ENCODE measurements at regions not wholly inside any gene's neighbourhood (a gene's known extent, or its start where the extent isn't known, plus 50 kb on each side); places are given as distances from the start of the nearest gene placed in this dataset.

DNA sequence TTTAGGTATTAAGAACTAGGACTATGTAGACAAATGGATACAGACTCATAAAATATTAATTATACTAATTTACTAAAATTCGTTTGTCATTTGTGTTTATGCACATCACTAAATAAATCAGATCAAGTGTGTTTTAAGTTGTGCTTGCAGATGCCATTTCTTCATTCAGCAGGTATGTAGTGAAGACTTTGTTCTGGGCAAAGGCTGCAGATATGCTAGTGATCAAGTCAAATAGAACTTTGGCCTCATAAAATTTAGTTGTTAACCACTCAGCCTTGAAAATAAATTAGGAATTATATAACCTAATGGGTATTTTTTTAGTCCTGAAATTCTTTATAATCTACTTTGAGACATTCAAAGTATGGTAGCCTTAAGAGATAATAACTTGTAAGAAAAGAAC lies 80.4 kb upstream of the TRPC4 start:
- H3K4me3 Mint-ChIP-seq = no peak overlapping the region
- H3K27me3 Mint-ChIP-seq = no peaks in the 10 kb centered on the region
- no peak overlapping the region for H3K27ac Mint-ChIP-seq
- DNase-seq (no peak), ATAC-seq (no peak)
- no peaks in the 10 kb centered on the region for H3K4me1 Mint-ChIP-seq
- peaks cover 8% of the 10 kb centered on the region for H3K9me3 Mint-ChIP-seq
- no peaks in the 10 kb centered on the region for H3K36me3 Mint-ChIP-seq (ENCODE audit: low read depth)

DNA sequence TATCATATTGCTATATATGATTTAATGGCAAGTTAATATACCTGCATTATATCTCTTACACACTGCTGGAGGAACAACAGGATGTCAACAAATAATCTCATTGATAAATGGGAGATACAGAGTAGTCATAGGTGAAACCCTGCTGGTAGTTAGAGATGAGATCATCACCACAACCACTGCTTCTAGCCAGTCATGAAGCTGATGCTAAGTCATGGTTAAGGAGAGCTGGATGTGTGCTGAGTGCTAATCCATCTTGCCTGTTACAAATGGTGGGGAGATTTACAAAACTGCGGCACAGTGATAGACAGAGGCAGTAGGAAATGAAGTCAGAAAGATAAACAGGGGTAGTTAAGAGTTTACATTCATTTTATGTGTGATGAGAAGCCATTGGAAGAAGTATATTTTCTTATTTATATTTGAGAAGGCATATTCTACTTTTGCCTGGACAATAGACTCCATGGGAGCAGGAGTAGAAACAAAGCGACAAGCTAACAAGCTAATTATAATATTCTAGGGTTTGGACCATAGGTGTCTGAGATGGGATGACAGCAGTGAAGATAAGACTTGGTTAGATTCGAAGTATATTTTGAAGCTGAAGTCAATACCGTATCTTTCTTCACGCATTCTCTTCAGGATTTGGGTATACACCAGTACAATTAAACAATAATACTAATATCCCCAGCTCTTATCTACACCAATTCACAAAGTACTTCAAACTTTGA lies 78.0 kb upstream of the TRPC4 start:
- Mint-ChIP-seq H3K4me1 (no peaks in the 10 kb centered on the region), H3K27me3 (no peaks in the 10 kb centered on the region), H3K4me3 (no peak overlapping the region), H3K9me3 (peaks cover 7% of the 10 kb centered on the region), H3K36me3 (ENCODE audit: low read depth) (no peaks in the 10 kb centered on the region), H3K27ac (no peak overlapping the region)
- DNase-seq = no peak
- no peak for ATAC-seq

DNA sequence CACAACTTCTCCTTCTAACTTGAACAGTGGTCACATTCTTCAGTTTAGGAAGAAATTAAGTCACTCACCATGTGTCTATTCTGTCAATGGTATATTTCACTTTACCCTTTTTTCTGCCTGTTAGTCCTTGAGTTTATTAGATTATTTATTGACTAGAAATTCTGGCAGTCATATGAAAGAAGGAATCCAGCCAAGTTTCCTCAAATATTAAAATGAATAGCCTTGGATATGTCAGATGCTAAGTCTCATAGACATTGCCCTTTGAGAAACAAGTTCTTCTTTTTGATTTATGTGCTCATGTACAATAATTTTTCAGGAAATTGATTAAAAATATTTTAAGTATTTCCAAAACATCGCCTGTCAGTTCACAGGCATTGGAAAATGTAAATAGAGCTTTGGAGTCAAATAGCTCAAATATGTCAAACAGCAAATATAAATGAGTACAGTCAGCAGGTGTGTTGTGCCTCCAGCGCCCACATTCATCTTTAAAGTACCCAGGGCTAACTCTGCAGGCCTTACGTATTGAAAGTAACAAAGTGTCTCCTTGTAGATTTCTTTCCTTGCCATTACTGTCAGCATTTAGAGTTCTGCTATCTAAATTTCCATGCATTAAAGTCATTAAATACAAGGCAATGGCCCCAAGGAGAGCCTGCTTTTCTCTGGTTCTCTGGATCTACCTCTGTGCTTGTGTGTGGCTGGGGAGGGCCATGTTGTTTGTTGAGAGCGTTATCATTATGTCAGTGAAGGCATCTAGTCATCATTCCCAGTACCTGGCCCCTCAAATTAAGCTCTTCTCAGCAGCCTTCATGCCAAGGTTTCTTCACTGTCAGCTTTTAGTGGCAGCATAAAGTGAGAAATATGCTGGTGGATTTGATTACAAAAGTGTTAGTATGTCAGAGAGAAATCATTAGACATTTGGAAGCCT lies 76.3 kb upstream of the TRPC4 start:
- no peaks in the 10 kb centered on the region for H3K36me3 Mint-ChIP-seq (ENCODE audit: low read depth)
- no peak overlapping the region for H3K27ac Mint-ChIP-seq
- H3K27me3 Mint-ChIP-seq = no peaks in the 10 kb centered on the region
- peaks cover 7% of the 10 kb centered on the region for H3K9me3 Mint-ChIP-seq
- no peaks in the 10 kb centered on the region for H3K4me1 Mint-ChIP-seq
- H3K4me3 Mint-ChIP-seq = no peak overlapping the region
- no peak for ATAC-seq
- DNase-seq = no peak

DNA sequence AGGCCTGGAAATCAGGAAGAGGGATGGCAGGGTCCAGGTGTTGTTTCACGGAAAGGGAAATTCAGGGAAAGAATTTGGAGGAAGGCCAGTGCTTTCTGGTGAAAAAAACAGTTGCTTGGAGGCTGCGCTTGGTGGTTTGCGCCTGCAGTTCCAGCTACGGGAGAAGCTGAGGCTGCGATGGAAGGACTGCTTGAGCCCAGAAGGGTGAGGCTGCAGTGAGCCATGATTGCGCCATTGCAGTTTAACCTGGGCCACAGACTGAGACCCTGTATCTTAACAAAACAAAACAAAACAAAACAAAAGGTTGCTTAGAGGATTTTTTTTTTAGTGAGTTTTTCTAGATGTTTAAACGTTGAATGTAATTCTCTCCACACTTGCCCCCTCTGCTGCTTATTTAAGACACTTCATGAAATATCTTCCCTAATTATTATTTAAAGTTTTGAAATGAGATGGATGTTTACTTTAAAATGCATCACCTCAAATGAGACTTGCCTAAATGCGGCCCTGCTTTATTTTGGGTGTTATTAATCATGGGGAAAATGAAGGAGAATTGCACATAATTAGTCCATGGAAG lies 75.4 kb upstream of the TRPC4 start:
- ATAC-seq (no peak), DNase-seq (no peak)
- Mint-ChIP-seq H3K27me3 (no peaks in the 10 kb centered on the region), H3K36me3 (ENCODE audit: low read depth) (no peaks in the 10 kb centered on the region), H3K4me3 (no peak overlapping the region), H3K4me1 (no peaks in the 10 kb centered on the region), H3K27ac (no peak overlapping the region), H3K9me3 (peaks cover 7% of the 10 kb centered on the region)

DNA sequence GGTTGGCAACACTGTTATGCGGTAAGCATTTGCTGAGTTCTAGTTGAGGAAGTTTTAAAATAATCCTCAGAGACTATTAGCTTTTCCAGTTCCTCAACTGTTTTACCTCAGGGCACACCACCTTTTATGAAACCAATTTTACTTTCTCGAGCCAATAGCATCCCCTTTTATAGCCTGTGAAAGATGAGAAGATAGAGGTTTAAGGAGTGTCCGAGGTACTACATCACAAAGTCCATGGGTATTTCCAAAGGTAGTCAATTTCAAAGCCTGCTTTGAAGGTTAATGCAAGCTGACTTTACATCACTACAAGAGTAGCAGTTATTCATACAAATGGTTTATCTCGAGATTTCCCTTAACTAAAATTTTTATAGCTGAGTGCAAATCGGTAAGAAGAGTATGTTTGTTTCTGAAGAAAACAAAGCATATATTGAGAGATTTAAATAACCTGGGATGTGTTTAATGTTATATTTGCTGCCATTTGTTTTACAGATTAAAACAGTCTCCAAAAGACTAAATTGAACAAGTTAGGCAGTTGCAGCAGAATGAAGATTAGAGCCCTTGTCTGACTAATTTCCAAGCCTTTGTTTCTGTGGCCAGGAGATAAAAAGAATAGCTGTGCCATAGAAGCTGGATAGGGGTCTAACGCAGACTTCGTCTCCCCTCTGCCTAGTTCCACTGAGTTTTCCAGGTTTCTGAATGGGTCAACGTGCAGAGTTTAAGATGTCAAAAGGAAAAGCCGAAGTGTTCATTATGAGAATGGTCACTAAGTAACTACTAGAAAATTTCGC lies 74.7 kb upstream of the TRPC4 start:
- Mint-ChIP-seq H3K4me3 (no peak overlapping the region), H3K27me3 (no peaks in the 10 kb centered on the region), H3K9me3 (peaks cover 5% of the 10 kb centered on the region), H3K4me1 (no peaks in the 10 kb centered on the region), H3K27ac (no peak overlapping the region), H3K36me3 (ENCODE audit: low read depth) (no peaks in the 10 kb centered on the region)
- ATAC-seq (no peak), DNase-seq (no peak)

DNA sequence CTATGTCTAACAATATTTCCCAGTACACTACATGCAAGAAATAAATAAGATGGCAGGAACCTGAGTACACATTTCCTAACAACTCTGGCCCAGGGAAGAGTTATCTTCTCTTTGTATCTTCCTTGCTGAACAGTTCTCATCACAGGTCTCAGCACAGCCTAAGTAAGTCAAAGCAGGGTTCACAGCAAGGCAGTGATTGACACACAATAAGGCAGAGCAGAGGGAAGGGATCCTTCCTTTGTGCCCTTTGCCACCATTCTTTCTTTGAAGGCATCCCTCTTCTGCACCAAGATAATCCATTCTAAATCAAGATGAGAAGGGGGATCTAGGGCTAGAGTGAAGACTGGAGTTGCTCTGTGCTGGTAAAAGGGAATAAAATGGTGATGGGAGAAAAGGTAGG lies 73.4 kb upstream of the TRPC4 start:
- Mint-ChIP-seq H3K36me3 (ENCODE audit: low read depth) (no peaks in the 10 kb centered on the region), H3K27me3 (no peaks in the 10 kb centered on the region), H3K4me1 (no peaks in the 10 kb centered on the region), H3K4me3 (no peak overlapping the region), H3K27ac (no peak overlapping the region), H3K9me3 (peaks cover 4% of the 10 kb centered on the region)
- DNase-seq = no peak
- no peak for ATAC-seq

DNA sequence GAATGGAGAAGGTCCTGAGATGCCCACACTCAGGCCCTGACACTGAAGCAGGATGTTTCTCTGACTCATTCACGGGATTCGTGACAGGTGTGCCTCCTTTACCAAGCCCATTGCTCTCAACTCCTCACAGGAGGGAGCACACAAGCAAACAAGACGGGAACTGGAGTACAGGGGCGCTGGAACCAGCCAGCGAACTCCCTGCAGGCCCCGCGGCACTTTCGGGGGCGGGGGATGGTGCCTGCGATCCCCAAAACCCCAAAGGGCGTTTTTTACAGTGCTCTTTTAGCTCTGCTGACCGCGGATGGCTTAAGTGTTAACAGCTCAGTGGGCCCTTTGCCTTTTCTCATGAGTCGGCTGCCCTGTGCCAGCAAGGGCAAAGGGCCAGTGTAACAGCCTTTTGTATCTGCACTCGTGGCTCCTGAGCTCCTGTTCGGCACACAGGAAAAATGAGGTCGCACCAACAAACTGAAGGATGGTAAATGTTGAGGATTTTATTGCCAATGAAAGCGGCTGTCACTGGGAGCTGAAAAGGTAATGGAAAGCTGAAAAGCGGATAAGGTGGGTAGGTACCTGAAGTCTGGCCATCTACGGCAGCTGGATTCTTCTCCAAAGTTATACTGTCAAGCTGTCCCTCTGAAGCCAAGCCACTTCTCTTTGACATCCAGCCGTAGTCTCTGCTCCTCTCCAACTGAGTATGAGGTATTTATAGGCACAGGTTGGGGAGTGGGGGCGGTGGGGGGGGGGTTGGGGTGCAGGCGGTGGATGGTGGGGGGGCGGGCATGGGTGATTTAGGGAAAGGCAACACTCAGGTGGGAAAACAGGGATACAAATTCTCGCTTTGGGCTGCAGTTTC lies 65.0 kb upstream of the TRPC4 start:
- no peak overlapping the region for H3K4me3 Mint-ChIP-seq
- H3K4me1 Mint-ChIP-seq = no peaks in the 10 kb centered on the region
- H3K36me3 Mint-ChIP-seq (ENCODE audit: low read depth) = no peaks in the 10 kb centered on the region
- no peak overlapping the region for H3K27ac Mint-ChIP-seq
- no peaks in the 10 kb centered on the region for H3K27me3 Mint-ChIP-seq
- ATAC-seq (no peak), DNase-seq (no peak)
- H3K9me3 Mint-ChIP-seq = no peaks in the 10 kb centered on the region

DNA sequence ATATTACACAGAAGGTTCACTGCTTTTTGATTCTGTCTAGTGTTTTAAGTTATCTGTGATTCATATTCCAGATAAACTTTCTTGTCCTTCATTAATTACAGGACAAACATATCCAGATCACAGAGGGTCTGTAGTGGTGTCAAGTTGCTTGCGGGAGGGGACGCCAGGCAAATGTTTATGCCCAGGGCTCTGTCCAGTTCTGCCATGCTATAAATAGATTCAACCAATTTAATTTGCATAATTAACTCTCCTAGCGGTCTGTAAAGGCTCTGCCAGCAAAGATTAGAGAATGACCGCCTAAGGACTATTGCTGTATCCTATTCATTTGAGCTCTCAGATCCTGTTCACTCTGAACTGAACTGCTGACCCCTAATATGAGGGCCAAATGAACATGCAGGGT lies 59.7 kb upstream of the TRPC4 start:
- H3K27ac Mint-ChIP-seq = no peak overlapping the region
- no peaks in the 10 kb centered on the region for H3K27me3 Mint-ChIP-seq
- H3K9me3 Mint-ChIP-seq = no peaks in the 10 kb centered on the region
- no peak overlapping the region for H3K4me3 Mint-ChIP-seq
- no peaks in the 10 kb centered on the region for H3K4me1 Mint-ChIP-seq
- no peaks in the 10 kb centered on the region for H3K36me3 Mint-ChIP-seq (ENCODE audit: low read depth)
- ATAC-seq (no peak), DNase-seq (no peak)

DNA sequence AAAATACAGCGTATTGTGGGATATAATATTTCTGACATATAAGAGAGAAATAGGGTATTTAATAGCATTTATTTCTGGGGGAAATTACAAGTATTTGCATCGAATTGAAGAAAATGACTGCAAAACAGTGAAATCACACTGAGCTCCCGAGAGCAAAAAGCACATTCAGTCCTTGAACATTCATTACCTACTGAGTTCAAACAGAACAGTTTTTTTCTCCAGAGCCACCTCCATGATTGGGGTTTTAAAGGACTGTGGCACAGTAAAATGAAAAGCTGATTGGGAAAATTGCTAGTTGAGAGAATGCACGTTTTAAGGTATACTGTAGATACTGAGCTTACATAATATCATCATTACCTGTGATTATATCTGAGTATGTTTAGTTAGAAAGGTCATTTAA lies 58.0 kb upstream of the TRPC4 start:
- H3K36me3 Mint-ChIP-seq (ENCODE audit: low read depth) = no peaks in the 10 kb centered on the region
- no peak overlapping the region for H3K27ac Mint-ChIP-seq
- ATAC-seq (no peak), DNase-seq (no peak)
- H3K27me3 Mint-ChIP-seq = no peaks in the 10 kb centered on the region
- H3K9me3 Mint-ChIP-seq = no peaks in the 10 kb centered on the region
- no peaks in the 10 kb centered on the region for H3K4me1 Mint-ChIP-seq
- no peak overlapping the region for H3K4me3 Mint-ChIP-seq

DNA sequence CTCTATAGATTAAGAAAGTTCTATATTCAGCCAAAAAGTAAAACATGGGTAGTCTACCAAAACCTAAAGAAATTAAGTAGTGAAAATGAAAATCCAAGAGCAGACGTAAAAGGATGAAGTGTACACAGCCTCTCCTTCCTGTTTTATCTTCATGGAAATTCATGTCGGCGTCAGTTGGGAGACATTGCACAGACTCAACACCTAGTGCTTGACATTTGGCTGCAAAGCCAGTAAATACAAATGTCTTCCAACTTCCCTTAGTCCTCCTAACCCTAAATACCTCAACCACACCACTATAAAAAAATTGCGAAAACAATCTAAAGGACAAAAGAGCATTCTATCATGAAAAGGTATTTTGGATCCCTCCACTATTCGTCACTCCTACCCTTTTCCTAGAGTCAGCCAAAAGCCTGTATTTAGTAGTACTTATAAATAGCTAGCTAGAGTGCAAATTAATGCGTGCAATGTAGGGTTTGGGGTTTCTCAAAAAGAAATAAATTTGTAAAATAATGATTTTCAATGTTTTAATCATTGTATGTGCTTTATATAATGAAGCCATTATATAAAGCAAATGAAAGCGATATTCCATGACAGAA lies 56.4 kb upstream of the TRPC4 start:
- Mint-ChIP-seq H3K9me3 (no peaks in the 10 kb centered on the region), H3K4me3 (no peak overlapping the region), H3K4me1 (no peaks in the 10 kb centered on the region), H3K27ac (no peak overlapping the region), H3K36me3 (ENCODE audit: low read depth) (no peaks in the 10 kb centered on the region), H3K27me3 (no peaks in the 10 kb centered on the region)
- DNase-seq (no peak), ATAC-seq (no peak)

DNA sequence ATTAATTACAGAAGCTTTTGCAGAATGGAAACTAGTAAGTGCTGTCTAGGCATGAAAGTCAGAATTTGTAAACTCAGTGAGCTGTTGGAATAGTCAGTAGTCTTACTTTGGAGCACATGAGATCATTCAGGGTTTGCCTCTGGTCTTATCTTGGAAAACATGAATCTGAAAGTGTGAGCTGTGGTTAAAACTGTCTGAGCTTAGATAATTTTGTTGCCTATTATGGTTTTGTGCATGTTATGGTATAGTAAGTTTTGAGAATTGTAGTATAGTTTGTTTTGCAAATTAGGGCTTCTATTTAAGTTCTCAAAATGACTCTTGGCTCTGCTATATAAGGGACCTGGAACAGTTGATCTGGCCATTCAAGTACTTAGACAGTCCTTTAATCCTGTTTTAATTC lies 53.7 kb upstream of the TRPC4 start:
- Mint-ChIP-seq H3K4me3 (no peak overlapping the region), H3K27ac (no peak overlapping the region), H3K36me3 (ENCODE audit: low read depth) (no peaks in the 10 kb centered on the region), H3K27me3 (no peaks in the 10 kb centered on the region), H3K4me1 (no peaks in the 10 kb centered on the region), H3K9me3 (no peaks in the 10 kb centered on the region)
- ATAC-seq = no peak
- DNase-seq = no peak

DNA sequence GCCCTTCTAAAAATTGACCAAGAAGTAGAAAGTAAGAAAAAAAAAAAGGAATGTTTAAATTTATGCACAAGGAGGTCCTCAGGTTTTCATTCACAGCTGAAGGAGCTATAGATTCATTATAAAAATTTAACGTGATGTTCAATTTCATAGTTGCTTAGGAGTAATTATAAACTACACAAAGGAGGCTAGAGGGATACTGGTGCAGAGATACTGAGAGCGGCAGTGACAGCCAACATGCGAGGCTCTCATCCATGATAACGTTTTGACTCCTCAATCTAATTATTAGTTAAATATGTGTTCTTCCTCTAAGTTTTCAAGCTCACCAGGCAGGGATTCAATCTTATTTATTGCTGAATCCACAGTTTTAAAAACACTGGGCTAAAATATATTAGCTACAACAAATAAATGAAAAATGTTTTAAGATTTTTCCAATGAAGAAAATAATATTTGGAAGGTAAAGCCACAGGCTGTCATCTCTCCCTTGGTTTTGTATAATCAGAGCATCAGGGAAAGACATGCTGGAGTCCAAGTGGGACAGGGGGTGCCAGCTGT lies 49.8 kb upstream of the TRPC4 start:
- Mint-ChIP-seq H3K36me3 (ENCODE audit: low read depth) (no peaks in the 10 kb centered on the region), H3K9me3 (no peaks in the 10 kb centered on the region), H3K4me3 (no peak overlapping the region), H3K27me3 (no peaks in the 10 kb centered on the region), H3K4me1 (no peaks in the 10 kb centered on the region), H3K27ac (no peak overlapping the region)
- DNase-seq = no peak
- no peak for ATAC-seq
